HG03066 (cell line): ENCODE measurements at regions not wholly inside any gene's neighbourhood (a gene's known extent, or its start where the extent isn't known, plus 50 kb on each side); places are given as distances from the start of the nearest gene placed in this dataset.

ENCODE experiments used
- ATAC-seq: cut with Tn5 transposase; IDR thresholded peaks from one replicate; pipeline ENCODE4 v1.9.1; 2021; ENCODE audit warnings: low read depth; ENCODE audit not compliant: unreplicated experiment

GRCh38 chr15:35320158-35320780 is 225.7 kb downstream of the DPH6 start:
- no peak for ATAC-seq

DNA sequence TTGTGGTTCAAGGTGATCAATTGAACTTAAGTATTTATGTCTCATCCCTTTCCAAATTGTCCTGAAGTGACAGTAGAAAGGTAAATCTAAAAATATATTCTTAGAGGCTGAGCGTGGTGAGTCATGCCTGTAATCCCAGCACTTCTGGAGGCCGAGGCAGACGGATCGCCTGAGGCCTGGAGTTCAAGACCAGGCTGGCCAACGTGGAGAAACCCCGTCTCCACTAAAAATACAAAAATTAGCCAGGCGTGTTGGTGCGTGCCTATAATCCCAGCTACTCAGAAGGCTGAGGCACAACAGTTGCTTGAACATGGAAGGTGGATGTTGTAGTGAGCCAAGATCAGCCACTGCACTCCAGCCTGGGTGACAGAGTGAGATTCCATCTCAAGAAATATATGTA is 226.6 kb downstream of the DPH6 start:
- no peak for ATAC-seq

DNA sequence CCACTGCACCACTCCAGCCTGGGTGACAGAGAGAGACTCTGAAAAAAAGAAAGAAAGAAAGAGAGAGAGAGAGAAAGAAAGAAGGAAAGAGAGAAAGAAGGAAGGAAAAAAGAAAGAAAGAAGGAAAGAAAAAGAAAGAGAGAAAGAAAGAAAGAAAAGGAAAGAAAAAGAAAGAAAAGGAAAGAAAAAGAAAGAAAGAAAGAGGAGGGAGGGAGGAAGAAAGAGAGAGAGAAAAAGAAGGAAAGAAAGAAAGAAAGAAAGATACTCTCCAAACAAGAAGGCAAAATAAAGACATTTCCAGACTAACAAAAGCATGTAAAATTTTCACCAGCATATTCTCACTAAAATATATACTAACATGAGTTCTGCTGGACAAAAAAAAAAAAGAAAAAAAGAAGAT is 228.7 kb downstream of the DPH6 start:
- no peak for ATAC-seq

DNA sequence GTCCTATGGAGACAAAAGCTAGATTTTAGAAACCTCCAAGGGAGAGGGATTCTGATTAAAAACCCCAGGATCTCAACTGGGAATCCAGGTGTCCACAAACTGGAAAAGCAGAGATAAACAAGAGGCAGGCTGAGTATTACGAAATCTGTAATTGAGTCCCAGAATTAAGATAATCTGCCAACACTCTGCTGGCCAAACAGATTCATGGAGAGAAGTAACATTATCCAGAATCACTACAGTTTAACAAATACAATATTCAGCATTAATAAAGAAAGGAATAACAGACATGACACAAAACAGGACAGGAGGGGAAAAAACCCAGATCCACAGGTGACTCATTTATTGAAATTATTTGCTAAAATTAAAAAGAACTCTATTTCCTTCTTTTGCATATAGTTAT is 227.2 kb upstream of the NANOGP8 start:
- ATAC-seq: no peak

DNA sequence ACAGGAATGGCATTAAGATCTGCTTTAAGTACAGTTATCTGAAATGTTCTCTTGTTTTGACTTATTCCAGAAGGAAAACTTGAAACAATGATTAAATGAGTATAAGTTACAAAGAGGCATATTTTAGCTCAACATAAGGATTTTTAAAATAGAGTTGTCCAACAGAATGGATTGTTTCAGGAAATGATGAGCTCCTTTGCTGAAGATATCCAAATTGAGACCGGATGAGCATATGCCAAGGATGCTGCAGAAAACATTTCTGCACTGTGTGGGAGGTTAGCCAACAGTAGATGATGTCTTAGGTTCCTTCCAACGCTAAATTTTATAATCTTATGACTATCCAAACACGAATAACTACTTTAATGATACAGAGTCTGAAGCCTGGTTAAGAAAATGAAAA is 226.5 kb upstream of the NANOGP8 start:
- no peak for ATAC-seq

GRCh38 chr15:35309886-35310285 is 224.8 kb upstream of the NANOGP8 start:
- ATAC-seq: no peak

- ATAC-seq: no peak
Measured at GRCh38 chr15:35308802-35309201, 223.7 kb upstream of the NANOGP8 start.

DNA sequence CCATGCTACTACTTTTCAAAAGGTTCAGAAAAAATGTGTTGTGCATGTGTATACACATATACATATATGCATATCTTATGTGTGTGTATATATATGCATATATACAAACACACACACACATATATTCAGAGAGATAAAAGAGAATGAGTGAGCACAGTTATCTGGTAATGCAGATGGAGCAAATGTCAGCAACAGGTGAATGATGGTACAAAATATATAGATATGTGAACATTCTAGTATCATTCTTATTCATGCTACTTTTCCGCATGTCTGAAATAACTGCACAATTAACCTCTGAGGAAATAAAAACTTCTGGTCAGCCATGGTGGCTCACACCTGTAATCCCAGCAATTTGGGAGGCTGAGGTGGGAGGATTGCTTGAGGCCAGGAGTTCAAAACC is 222.6 kb upstream of the NANOGP8 start:
- ATAC-seq: no peak

DNA sequence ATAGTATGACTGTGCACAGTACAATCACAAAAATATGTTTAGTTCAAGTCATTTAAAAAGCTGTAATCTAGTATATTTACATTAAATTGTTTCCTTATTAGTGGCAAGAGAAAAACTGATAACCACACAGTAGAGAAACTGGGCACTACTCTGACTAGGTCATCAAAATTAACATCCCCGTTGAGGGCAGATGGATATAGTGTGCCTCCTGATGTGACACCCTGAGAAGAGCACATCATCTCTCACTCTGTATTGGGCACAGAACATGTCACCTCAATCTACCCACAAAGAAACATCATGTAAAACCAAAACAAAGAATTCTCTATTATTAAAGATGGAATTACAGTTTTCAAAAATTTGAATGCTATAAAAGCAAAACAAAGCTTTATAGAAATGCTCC is 221.9 kb upstream of the NANOGP8 start:
- no peak for ATAC-seq

- no peak for ATAC-seq
Measured at GRCh38 chr15:35306361-35306981, 221.4 kb upstream of the NANOGP8 start.

DNA sequence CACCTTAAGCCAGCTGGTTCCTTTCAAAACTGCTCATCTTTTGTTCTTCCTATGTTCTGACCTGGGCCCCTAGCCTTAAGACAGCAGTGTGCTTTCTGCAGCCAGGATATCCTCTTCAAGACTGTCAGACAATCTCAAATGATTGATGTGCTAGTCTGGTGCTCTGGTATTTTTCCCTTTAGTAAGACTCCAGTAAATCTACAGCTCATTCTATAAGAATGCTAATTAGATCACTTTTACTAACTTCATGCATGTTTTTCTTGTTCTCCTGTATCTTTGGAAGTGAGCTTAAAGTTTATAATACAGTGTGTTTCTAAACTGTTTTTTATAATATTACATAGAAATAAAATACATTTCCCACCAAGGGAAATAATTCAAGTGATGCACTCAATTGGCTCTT is 220.9 kb upstream of the NANOGP8 start:
- ATAC-seq: no peak

DNA sequence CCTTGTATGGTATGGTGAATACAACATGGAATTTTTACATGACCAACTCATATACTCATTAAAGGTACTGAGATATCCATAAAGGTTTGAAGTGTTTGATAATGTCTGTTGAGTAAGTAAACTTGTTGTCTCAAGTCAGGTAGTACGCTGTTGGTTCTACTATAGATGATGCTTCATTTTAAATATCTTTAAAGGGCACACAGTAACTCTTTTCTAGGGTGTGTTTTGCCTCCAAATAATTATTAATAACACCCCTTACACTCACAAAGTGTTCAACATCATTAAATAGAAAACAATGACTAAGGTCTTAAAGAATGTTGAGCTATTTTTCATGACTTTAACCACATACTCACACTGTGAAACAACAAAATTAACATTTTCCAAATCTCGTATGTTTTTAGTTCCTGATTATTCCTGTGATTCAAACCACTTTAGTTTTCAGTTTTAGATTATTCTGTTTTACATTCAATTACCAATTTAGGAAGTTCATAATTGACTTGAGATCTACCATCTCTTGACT is 220.0 kb upstream of the NANOGP8 start:
- no peak for ATAC-seq

GRCh38 chr15:35304389-35304788 is 219.3 kb upstream of the NANOGP8 start:
- ATAC-seq: no peak

- ATAC-seq: no peak
Measured at GRCh38 chr15:35302334-35302733, 217.2 kb upstream of the NANOGP8 start.

DNA sequence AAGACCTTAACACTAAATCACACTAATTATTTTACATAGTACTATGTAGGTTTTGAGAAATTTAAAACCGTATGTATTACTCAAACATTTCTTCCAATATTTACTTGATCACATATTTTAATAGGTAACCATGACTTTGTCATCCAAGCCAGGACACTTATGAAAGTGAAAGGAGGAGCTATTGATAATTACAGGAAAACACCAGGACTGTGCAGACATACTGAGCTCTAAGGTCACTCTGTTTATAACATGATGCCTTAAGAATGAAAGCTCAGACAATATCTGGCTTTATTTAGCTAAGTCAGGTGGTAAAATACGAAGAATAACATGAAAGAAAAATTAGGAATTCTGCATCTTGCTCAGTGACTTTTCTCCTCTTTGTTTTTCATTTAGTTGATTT is 216.0 kb upstream of the NANOGP8 start:
- no peak for ATAC-seq

GRCh38 chr15:35299059-35299735 is 214.1 kb upstream of the NANOGP8 start:
- ATAC-seq: no peak

DNA sequence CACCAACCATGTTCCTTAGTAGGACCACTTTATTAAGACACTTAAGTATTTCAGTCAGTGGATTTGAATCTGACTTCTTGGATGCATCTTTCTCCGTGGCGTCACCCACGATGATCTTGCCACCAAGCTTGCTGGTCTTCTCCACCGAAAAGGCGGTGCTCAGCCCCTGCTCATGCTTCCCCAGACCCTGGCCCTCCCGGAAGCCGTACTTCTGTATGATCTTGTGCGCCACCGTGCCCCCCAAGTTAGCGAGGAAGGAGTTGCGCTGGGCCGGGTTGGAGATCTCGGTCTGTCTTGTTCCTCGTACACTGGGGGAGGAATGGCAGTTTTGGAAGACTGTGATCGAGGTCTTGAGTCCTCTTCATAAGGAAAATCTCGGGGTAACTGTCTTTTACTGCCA is 213.4 kb upstream of the NANOGP8 start:
- no peak for ATAC-seq

DNA sequence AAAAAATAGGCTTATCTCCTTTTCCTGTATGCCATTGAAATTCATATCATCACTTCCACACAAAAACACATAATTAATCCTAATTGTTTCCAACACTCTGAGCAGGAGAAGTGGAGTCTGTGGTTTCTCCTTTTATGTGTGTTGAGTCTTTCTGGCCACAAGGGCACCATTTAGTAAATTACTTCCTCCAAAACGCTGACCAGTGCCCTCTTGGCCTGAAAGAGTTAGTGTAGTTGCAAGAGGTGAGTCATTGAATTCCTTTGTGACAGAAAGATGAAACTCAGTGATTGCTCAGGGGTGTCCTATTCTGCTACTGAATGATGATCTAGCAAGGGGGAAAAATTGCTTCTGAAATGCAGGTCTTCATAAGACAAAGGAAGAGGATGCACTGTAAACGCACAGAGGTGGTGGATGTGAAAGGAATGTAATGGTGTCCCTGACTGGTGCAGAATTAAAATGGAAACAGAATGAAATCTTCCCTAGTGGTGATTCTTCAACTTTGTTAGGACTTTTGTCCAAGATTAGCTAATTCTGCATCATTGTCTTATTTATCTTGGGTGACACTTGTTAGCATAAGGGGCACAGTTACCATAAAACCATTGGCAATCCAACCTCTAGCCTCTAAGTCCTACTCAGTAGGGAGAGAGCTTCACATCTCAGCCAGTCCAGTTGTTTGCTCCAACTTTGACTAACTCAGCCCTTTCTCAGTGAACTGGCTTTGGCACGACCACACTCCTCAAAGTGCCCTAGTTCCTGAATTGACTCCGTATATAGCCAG is 208.4 kb upstream of the NANOGP8 start:
- ATAC-seq: no peak

DNA sequence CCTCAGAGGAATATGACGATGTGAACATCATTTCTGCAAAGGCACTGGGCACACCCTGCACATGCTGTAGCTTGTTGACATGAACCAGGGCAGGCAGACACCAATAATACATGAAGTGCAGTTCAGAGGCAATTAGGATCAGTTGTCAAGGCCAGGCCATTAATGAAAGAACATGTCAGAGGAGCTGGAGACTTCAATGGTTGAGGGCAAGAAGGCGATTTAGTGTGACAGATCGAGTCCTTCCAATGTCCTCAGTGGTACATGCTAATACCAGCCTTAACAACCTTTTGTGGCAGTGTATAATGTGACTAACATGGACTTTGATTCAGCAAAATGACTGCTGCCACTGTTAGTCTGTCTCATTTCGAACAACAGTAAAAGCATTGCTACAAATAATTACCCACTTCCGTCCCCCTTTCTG is 205.2 kb upstream of the NANOGP8 start:
- no peak for ATAC-seq

GRCh38 chr15:35289024-35289617 is 204.0 kb upstream of the NANOGP8 start:
- no peak for ATAC-seq

GRCh38 chr15:35288580-35288979 is 203.5 kb upstream of the NANOGP8 start:
- no peak for ATAC-seq
